ENCODE measurements at regions not wholly inside any gene's neighbourhood (a gene's known extent, or its start where the extent isn't known, plus 50 kb on each side); places are given as distances from the start of the nearest gene placed in this dataset.

DNA sequence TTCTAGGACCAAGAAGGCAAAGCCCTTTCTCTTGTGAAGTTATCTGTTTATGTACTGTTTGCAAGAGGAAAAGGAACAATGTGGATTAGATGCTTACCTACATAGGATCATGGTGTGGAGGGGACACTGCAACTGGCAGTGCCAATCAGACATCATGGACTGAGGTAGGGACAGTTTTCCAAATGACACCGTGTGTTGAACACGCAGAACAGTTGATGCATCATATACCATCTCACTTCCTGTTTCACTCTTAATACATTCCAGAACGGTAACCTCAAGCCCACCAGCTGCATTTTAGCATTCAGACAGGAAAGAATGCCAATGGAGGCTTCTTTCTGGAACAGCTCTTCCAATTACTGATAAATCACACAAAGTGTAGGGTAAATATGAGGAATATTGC, 397.7 kb upstream of the LMCD1 start:
- H3K4me1 Mint-ChIP-seq = no peaks in the 10 kb centered on the region
- H3K36me3 Mint-ChIP-seq = no peaks in the 10 kb centered on the region
- TF ChIP-seq, protein P1, sequence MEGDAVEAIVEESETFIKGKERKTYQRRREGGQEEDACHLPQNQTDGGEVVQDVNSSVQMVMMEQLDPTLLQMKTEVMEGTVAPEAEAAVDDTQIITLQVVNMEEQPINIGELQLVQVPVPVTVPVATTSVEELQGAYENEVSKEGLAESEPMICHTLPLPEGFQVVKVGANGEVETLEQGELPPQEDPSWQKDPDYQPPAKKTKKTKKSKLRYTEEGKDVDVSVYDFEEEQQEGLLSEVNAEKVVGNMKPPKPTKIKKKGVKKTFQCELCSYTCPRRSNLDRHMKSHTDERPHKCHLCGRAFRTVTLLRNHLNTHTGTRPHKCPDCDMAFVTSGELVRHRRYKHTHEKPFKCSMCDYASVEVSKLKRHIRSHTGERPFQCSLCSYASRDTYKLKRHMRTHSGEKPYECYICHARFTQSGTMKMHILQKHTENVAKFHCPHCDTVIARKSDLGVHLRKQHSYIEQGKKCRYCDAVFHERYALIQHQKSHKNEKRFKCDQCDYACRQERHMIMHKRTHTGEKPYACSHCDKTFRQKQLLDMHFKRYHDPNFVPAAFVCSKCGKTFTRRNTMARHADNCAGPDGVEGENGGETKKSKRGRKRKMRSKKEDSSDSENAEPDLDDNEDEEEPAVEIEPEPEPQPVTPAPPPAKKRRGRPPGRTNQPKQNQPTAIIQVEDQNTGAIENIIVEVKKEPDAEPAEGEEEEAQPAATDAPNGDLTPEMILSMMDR (IDR thresholded peaks at IDR 0.05; ENCODE audit: unreplicated experiment) = no peak
- no peak overlapping the region for H3K27ac Mint-ChIP-seq
- H3K9me3 Mint-ChIP-seq = no peaks in the 10 kb centered on the region
- no peak for DNase-seq (ENCODE audit: low spot score in 2 of 2, unreplicated experiment in 2 of 2)
- H3K27me3 Mint-ChIP-seq (ENCODE audit: low read depth) = no peaks in the 10 kb centered on the region
- H3K4me3 Mint-ChIP-seq = no peak overlapping the region

GRCh38 chr3:8106921-8107320, 394.7 kb upstream of the LMCD1 start:
- Mint-ChIP-seq H3K9me3 (no peaks in the 10 kb centered on the region), H3K27me3 (ENCODE audit: low read depth) (no peaks in the 10 kb centered on the region), H3K4me1 (peaks cover 1% of the 10 kb centered on the region), H3K4me3 (no peak overlapping the region), H3K36me3 (no peaks in the 10 kb centered on the region), H3K27ac (no peak overlapping the region)
- DNase-seq (ENCODE audit: low spot score in 2 of 2, unreplicated experiment in 2 of 2) = no peak
- TF ChIP-seq, protein P1 (IDR thresholded peaks at IDR 0.05; ENCODE audit: unreplicated experiment) = no peak

DNA sequence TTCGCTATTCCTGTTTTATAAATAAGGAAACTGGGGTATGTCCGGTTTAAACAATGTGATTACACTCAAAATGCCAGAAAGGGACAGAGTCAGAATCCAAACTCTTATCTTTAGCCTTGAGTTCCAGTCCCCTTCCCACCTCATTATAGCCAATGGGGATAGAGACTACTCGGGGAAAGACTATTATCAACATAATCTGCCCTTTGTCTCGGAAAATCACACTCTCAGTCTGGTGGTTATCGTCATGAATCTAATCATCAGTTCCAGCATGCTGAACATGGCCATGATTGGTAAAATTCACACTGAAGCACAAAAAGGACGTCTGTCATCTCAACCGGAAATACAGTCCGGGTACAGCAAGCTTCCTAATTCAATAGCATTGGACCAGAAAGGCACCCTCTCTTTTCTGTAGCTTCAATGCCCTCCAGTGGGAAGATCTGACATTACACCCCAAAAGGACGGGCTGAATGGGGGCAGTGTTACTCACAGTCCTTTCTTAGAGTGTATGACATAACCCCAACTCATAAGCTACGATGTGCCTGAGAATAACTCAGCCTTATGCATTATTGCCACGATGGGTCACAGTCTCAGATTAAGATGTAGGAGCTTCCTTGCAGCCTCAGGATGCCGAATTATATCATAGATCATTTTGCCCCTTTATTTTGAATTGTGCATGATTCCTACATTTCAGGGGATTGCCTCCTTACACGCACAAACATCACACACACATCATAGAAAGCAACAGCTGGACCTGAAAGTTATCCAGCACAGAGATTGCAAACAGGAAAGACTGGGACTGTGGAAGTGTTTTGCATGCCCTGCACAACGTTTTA, 390.4 kb upstream of the LMCD1 start:
- H3K4me1 Mint-ChIP-seq = peaks cover 1% of the 10 kb centered on the region
- no peaks in the 10 kb centered on the region for H3K9me3 Mint-ChIP-seq
- no peak overlapping the region for H3K27ac Mint-ChIP-seq
- no peaks in the 10 kb centered on the region for H3K36me3 Mint-ChIP-seq
- peak overlapping the region; percentile 59 for H3K4me3 Mint-ChIP-seq
- TF ChIP-seq, protein P1 (IDR thresholded peaks at IDR 0.05; ENCODE audit: unreplicated experiment) = peak; percentile 77
- peak in 1 of 2 experiments; percentile 72 for DNase-seq (ENCODE audit: low spot score in 2 of 2, unreplicated experiment in 2 of 2)
- H3K27me3 Mint-ChIP-seq (ENCODE audit: low read depth) = peaks cover 10% of the 10 kb centered on the region

DNA sequence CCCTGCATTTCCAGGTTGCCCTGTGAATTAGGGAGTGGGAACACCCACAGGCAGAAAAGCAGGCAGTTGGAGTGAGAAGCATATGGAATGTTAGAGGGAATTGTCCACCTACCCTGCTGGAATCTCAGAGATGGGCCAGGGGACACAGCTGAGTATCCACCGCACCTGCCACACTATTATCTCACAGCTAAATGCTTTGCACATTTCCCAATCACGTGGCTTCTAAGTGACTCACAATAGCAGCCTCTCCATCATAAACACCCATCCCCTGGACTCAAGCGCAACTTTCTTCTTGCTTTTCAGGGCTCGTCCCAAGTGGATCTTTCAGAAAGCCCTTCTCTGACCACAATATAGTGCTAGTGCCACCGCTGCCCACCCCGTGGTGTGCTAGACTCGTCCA, 389.0 kb upstream of the LMCD1 start:
- peaks cover 10% of the 10 kb centered on the region for H3K27me3 Mint-ChIP-seq (ENCODE audit: low read depth)
- H3K36me3 Mint-ChIP-seq = no peaks in the 10 kb centered on the region
- TF ChIP-seq, protein P1 (IDR thresholded peaks at IDR 0.05; ENCODE audit: unreplicated experiment) = no peak
- H3K27ac Mint-ChIP-seq = no peak overlapping the region
- H3K4me3 Mint-ChIP-seq = no peak overlapping the region
- no peaks in the 10 kb centered on the region for H3K9me3 Mint-ChIP-seq
- DNase-seq (ENCODE audit: low spot score in 2 of 2, unreplicated experiment in 2 of 2) = no peak
- H3K4me1 Mint-ChIP-seq = peaks cover 1% of the 10 kb centered on the region

DNA sequence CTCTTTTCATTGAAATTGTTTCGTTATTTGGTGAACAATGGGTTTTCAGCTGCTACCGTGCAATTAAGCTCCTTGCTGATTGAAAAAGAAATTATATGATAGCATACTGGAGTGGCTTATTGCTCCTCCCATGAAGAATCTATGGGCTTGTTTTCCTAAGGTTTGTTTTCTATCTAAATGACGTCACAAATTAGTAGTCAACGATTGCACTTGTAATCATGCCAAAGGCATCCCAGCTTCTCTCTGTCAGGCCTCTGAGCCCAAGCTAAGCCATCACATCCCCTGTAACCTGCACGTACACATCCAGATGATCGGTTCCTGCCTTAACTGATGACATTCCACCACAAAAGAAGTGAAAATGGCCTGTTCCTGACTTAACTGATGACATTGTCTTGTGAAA, 388.0 kb upstream of the LMCD1 start:
- peaks cover 1% of the 10 kb centered on the region for H3K4me1 Mint-ChIP-seq
- H3K36me3 Mint-ChIP-seq = no peaks in the 10 kb centered on the region
- no peak for DNase-seq (ENCODE audit: low spot score in 2 of 2, unreplicated experiment in 2 of 2)
- no peak overlapping the region for H3K4me3 Mint-ChIP-seq
- peaks cover 10% of the 10 kb centered on the region for H3K27me3 Mint-ChIP-seq (ENCODE audit: low read depth)
- TF ChIP-seq, protein P1 (IDR thresholded peaks at IDR 0.05; ENCODE audit: unreplicated experiment) = no peak
- H3K27ac Mint-ChIP-seq = no peak overlapping the region
- H3K9me3 Mint-ChIP-seq = peaks cover 10% of the 10 kb centered on the region

Data from mesothelial cell of epicardium (in vitro differentiated cells).